HL-60 (cell line): ENCODE measurements at regions not wholly inside any gene's neighbourhood (a gene's known extent, or its start where the extent isn't known, plus 50 kb on each side); places are given as distances from the start of the nearest gene placed in this dataset.

Experiments used
- GABPA ChIP-seq: IDR thresholded peaks from 2 replicates; pipeline ENCODE4 v1.6.1; 2012; ENCODE audit warnings: low read depth
- POLR2AphosphoS5 ChIP-seq: IDR thresholded peaks from 2 replicates; pipeline ENCODE4 v1.6.1; 2012; ENCODE audit warnings: low read depth
- SPI1 ChIP-seq: IDR thresholded peaks from 2 replicates; pipeline ENCODE4 v1.6.1; 2012; ENCODE audit warnings: low read depth, mild to moderate bottlenecking, borderline replicate concordance
- TF ChIP-seq, protein P1 (sequence below): IDR thresholded peaks from one replicate; pipeline ENCODE4 v1.5.1; 2011; ENCODE audit warnings: low read length, control low read depth, inconsistent platforms; ENCODE audit not compliant: insufficient read depth
- TF ChIP-seq, protein P2 (sequence below): IDR thresholded peaks from 2 replicates; pipeline ENCODE4 v1.6.1; 2012; ENCODE audit warnings: low read depth; ENCODE audit not compliant: insufficient replicate concordance

DNA sequence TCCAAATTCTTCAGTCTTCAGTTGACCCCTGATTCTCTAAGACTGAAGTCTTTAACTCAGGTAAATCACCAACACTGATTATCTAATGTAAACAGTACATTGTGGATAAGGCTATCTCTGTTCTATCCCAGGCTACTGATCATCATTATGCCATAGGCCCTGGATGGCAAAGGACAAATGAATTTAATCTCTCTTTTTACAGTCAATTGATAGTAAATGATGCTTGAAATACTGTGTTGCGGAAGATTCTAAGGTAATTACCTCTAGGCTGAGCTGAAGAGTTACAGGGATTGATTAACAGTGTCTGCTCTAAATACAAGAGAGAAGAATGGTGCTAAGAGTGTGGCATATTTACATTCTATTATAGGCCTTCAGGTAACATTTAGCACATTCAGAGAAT, 264.7 kb downstream of the ACTL7B start:
- TF ChIP-seq, protein P1, sequence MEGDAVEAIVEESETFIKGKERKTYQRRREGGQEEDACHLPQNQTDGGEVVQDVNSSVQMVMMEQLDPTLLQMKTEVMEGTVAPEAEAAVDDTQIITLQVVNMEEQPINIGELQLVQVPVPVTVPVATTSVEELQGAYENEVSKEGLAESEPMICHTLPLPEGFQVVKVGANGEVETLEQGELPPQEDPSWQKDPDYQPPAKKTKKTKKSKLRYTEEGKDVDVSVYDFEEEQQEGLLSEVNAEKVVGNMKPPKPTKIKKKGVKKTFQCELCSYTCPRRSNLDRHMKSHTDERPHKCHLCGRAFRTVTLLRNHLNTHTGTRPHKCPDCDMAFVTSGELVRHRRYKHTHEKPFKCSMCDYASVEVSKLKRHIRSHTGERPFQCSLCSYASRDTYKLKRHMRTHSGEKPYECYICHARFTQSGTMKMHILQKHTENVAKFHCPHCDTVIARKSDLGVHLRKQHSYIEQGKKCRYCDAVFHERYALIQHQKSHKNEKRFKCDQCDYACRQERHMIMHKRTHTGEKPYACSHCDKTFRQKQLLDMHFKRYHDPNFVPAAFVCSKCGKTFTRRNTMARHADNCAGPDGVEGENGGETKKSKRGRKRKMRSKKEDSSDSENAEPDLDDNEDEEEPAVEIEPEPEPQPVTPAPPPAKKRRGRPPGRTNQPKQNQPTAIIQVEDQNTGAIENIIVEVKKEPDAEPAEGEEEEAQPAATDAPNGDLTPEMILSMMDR: no peak
- no peak for TF ChIP-seq SPI1
- TF ChIP-seq, protein P2, sequence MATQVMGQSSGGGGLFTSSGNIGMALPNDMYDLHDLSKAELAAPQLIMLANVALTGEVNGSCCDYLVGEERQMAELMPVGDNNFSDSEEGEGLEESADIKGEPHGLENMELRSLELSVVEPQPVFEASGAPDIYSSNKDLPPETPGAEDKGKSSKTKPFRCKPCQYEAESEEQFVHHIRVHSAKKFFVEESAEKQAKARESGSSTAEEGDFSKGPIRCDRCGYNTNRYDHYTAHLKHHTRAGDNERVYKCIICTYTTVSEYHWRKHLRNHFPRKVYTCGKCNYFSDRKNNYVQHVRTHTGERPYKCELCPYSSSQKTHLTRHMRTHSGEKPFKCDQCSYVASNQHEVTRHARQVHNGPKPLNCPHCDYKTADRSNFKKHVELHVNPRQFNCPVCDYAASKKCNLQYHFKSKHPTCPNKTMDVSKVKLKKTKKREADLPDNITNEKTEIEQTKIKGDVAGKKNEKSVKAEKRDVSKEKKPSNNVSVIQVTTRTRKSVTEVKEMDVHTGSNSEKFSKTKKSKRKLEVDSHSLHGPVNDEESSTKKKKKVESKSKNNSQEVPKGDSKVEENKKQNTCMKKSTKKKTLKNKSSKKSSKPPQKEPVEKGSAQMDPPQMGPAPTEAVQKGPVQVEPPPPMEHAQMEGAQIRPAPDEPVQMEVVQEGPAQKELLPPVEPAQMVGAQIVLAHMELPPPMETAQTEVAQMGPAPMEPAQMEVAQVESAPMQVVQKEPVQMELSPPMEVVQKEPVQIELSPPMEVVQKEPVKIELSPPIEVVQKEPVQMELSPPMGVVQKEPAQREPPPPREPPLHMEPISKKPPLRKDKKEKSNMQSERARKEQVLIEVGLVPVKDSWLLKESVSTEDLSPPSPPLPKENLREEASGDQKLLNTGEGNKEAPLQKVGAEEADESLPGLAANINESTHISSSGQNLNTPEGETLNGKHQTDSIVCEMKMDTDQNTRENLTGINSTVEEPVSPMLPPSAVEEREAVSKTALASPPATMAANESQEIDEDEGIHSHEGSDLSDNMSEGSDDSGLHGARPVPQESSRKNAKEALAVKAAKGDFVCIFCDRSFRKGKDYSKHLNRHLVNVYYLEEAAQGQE: no peak
- no peak for TF ChIP-seq POLR2AphosphoS5
- TF ChIP-seq GABPA: no peak
